Central memory CD8-positive, alpha-beta T cell (primary cell): ENCODE measurements at regions not wholly inside any gene's neighbourhood (a gene's known extent, or its start where the extent isn't known, plus 50 kb on each side); places are given as distances from the start of the nearest gene placed in this dataset.

Source experiments
- ATAC-seq: fragments of 150-1000 bp; cut with Tn5 transposase; replicated peaks from 2 replicates; pipeline ENCODE4 v1.10.0; 2022; ENCODE audit warnings: mild to moderate bottlenecking, moderate FRiP score, moderate number of reproducible peaks; ENCODE audit not compliant: poor library complexity, severe bottlenecking; ENCODE audit errors: extremely low read depth
- DNase-seq, 2 donors: peaks; one replicate each; pipeline ENCODE4 v3.0.0; 2021; ENCODE audit warnings: low spot score in 2 of 2
- H3K27ac Mint-ChIP-seq: one replicate; pipeline ENCODE4 v1.8.0; 2022; ENCODE audit warnings: low read depth, mild to moderate bottlenecking, moderate library complexity, mixed read lengths
- H3K27me3 Mint-ChIP-seq: one replicate; pipeline ENCODE4 v1.8.0; 2022; ENCODE audit warnings: mixed read lengths
- H3K36me3 Mint-ChIP-seq: one replicate; pipeline ENCODE4 v1.8.0; 2022; ENCODE audit warnings: mild to moderate bottlenecking, moderate library complexity, mixed read lengths; ENCODE audit not compliant: insufficient read depth
- H3K4me1 Mint-ChIP-seq: one replicate; pipeline ENCODE4 v1.8.0; 2022; ENCODE audit warnings: mixed read lengths
- H3K4me3 Mint-ChIP-seq: one replicate; pipeline ENCODE4 v1.8.0; 2022; ENCODE audit warnings: mild to moderate bottlenecking, moderate library complexity, mixed read lengths
- H3K9me3 Mint-ChIP-seq: one replicate; pipeline ENCODE4 v1.8.0; 2022; ENCODE audit warnings: mixed read lengths

DNA sequence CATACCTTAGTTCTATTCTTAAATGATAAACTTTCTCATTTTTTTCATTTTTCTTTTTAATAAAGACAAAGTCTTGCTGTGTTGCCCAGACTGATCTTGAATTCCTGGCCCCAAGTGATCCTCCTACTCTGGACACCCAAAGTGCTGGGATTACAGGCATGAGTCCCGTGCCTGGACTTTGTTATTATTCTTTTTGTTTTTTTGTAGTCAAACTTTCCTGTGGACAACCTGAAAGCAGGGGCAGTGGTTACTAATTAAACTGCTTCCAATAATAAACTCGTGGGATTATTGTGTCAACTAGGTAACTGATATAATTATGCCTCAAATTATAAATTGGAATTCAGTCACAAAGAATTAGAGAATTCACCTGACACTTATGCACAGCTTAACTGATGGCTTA is 107.8 kb upstream of the RAPGEF2 start:
- Mint-ChIP-seq H3K9me3 (no peaks in the 10 kb centered on the region), H3K36me3 (no peaks in the 10 kb centered on the region), H3K27me3 (no peaks in the 10 kb centered on the region), H3K27ac (no peak overlapping the region), H3K4me3 (no peak overlapping the region), H3K4me1 (no peaks in the 10 kb centered on the region)
- no peak for DNase-seq
- ATAC-seq = no peak

DNA sequence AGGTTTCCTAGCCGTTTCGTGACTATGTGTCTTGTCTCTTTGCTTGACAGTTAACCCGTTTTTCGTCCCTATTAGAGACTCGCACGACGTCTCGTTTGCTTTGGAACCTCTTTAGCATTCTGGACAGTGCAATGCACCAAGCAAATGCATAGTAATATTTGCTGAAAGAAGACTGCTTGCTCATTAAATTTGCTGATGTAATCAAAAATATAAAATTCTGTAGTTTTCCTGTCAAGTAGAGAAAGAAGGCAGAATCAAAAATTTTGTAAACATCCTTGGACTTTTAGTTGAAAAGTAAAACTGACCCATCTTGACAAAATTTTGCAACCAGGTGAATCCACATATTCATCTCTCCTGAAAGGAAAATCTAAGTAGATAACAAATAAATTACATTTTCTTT is 106.9 kb upstream of the RAPGEF2 start:
- no peaks in the 10 kb centered on the region for H3K4me1 Mint-ChIP-seq

DNA sequence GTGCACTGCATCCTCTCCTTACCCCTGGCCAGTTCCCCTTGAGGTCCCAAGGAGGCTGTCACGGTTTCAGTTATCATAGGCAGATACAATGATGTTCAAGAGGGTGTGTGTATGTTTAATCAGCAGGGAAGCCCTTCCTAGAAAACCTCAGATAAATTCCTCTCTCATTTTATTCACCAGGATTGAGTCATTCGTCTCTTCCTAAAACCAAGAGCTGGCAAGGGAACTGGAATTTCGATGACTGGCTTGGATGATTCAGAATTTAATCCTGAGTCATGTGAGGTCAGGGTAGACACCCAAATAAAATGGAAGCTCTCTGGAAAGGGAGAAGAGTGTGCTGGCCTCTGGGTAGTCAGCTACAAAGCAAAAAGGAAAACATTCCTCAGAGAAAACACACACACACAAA is 106.2 kb upstream of the RAPGEF2 start:
- Mint-ChIP-seq H3K4me1 (no peaks in the 10 kb centered on the region), H3K4me3 (no peak overlapping the region), H3K27ac (no peak overlapping the region), H3K9me3 (no peaks in the 10 kb centered on the region), H3K36me3 (no peaks in the 10 kb centered on the region), H3K27me3 (no peaks in the 10 kb centered on the region)
- DNase-seq = no peak
- ATAC-seq = no peak

More for the DNA sequence above, 106.9 kb upstream of the RAPGEF2 start:
- no peaks in the 10 kb centered on the region for H3K27me3 Mint-ChIP-seq
- H3K9me3 Mint-ChIP-seq = no peaks in the 10 kb centered on the region
- DNase-seq (no peak), ATAC-seq (no peak)
- H3K4me3 Mint-ChIP-seq = no peak overlapping the region
- H3K36me3 Mint-ChIP-seq = no peaks in the 10 kb centered on the region
- no peak overlapping the region for H3K27ac Mint-ChIP-seq

DNA sequence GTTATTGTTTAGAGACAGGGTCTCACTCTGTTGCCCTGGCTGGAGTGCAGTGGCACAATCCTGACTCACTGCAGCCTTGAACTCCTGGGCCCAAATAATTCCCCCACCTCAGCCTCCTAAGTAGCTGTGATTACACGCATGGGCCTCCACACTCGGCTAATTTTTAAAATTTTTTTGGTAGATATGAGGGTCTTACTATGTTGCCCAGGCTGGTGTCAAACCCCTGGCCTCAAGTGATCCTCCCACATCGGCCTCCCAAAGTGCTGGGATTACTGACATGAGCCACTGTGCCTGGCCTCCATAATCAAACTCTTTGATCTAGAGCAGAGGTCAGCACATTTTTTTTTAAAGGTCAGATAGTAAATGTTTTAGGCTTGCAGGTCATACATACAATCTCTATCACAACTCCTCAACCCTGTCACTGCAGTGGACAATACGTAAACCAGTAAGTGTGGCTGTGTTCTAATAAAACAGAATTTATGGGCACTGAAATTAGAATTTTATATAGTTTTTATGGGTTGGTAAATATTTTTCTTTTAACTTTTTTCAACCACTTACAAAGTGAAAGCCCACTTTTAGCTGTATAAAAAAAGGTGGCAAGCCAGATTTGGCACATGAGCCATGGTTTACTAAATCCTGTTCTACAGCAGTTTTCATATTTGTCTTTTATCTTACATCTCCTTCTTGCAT is 105.1 kb upstream of the RAPGEF2 start:
- Mint-ChIP-seq H3K9me3 (no peaks in the 10 kb centered on the region), H3K4me3 (no peak overlapping the region), H3K27me3 (peaks cover 2% of the 10 kb centered on the region), H3K36me3 (no peaks in the 10 kb centered on the region), H3K27ac (no peak overlapping the region), H3K4me1 (no peaks in the 10 kb centered on the region)
- ATAC-seq (no peak), DNase-seq (no peak)

DNA sequence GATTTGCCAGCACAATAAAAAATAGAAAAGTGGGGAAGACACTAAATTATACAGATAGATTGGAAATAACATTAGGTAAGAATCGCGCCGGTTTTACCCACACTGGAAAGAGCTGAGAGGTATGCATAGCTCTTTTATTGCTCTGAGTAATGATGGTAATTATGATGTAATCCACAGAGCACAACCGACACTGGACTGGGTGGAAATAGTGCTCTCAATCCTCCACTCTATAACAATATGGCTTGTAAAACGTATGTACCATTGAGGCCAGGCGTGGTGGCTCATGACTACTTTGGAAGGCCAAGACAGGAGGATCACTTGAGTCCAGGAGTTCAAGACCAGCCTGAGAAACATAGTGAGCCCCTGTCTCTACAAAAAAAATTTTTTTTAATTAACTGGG is 104.3 kb upstream of the RAPGEF2 start:
- Mint-ChIP-seq H3K27me3 (peaks cover 10% of the 10 kb centered on the region), H3K4me3 (no peak overlapping the region), H3K27ac (no peak overlapping the region), H3K9me3 (no peaks in the 10 kb centered on the region), H3K4me1 (no peaks in the 10 kb centered on the region), H3K36me3 (no peaks in the 10 kb centered on the region)
- ATAC-seq (no peak), DNase-seq (no peak)

DNA sequence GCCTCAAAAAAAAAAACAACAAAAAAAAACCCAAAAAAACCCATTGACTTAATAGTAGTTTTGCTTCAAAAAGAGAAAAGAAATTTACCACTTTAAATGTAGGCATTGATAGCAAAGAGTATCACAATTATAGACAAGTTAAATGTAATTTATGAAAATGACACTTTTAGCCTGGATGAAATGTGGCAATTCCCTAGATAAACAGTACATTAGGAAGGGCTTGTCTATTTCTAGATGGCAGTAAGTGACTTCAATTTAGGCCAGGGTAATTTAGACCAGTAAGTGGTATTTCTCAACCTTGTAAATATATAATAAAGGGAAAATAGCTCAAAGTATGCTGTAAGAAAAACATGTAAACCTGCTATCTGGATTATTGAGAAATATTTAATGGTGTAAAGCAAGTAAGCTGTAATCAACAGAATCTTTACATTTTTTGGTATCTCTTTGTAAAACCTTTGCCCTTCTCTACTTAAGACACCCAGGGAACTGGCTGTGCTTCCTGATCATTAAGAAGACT is 103.7 kb upstream of the RAPGEF2 start:
- Mint-ChIP-seq H3K27me3 (peaks cover 12% of the 10 kb centered on the region), H3K4me3 (no peak overlapping the region), H3K9me3 (no peaks in the 10 kb centered on the region), H3K27ac (no peak overlapping the region), H3K4me1 (no peaks in the 10 kb centered on the region), H3K36me3 (no peaks in the 10 kb centered on the region)
- no peak for ATAC-seq
- no peak for DNase-seq

DNA sequence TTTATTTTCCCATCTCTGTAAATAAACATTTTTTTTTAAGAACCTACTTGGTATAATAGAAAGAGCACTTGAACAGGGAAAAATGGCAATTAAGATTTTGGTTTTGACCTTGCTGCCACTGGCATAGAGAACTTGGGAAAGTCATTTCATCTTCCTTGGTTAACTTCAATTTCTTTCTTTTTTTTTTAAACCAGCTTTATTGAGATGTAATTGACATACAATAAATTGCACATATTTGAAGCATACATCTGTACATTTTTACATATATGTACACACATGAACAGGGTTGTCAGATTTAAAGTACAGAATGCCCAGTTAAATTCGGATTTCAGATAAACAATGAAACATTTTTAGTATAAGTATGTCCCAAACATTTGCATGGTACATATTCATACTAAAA is 103.0 kb upstream of the RAPGEF2 start:
- Mint-ChIP-seq H3K36me3 (no peaks in the 10 kb centered on the region), H3K27me3 (peaks cover 12% of the 10 kb centered on the region), H3K9me3 (no peaks in the 10 kb centered on the region), H3K4me1 (no peaks in the 10 kb centered on the region), H3K4me3 (no peak overlapping the region), H3K27ac (no peak overlapping the region)
- DNase-seq (no peak), ATAC-seq (no peak)

DNA sequence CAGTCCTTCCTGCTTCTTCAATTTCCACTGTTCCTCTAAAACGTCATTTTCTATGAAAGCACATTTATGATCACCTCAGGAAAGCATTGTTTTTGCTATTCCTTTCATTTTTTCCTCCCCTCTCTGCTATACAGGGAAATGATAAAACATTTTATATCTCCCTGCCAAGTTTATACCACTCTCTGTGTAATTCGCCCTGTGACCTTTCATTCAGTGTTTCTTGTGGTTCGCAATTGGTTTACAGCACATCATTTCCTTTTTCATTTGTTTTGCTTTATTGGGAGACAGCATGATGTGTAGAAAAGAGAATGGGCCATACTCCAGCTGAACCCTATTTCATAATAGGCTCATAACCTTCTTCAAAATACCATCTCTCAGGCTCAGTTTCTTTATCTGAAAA is 99.9 kb upstream of the RAPGEF2 start:
- Mint-ChIP-seq H3K36me3 (no peaks in the 10 kb centered on the region), H3K9me3 (no peaks in the 10 kb centered on the region), H3K4me1 (no peaks in the 10 kb centered on the region), H3K27ac (no peak overlapping the region), H3K4me3 (no peak overlapping the region), H3K27me3 (peaks cover 24% of the 10 kb centered on the region)
- ATAC-seq (no peak), DNase-seq (no peak)

DNA sequence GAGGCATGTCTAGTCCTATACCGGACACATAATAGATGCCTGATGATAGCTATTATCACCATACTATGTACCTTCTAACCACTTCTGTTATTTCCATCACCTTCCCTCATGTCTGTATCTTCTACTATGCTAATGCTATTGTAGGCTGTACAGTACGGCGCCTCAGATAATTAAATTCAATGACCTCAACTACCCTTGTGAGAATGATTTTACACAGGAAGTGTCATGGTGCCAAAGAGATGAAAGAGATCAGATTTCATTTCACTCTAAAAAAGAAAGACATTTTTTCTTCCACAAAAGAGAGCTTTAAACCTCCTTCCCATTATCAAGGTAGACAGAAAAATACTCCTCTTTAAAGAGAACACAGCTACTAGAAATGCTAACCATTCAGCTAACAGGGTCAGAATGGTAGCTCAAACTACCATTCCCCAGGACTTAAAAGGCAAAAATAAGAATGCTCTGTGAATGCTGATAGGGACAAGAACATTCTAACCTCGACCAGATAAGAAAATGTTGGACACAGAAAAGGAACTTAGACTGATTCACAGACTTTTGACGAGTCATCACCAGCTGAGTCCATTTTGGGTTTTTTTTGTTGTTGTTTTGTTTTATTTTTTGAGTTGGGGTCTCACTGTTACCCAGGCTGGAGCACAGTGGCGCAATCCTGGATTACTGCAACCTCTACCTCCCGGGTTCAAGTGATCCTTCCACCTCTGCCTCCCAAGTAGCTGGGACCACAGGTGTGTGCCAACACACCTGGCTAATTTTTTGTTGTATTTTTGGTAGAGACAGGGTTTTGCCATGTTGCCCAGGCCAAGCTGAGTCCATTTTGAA is 99.2 kb upstream of the RAPGEF2 start:
- no peak for ATAC-seq
- no peak overlapping the region for H3K27ac Mint-ChIP-seq
- no peaks in the 10 kb centered on the region for H3K36me3 Mint-ChIP-seq
- H3K27me3 Mint-ChIP-seq = peaks cover 27% of the 10 kb centered on the region
- H3K9me3 Mint-ChIP-seq = no peaks in the 10 kb centered on the region
- no peak for DNase-seq
- H3K4me1 Mint-ChIP-seq = no peaks in the 10 kb centered on the region
- H3K4me3 Mint-ChIP-seq = no peak overlapping the region

DNA sequence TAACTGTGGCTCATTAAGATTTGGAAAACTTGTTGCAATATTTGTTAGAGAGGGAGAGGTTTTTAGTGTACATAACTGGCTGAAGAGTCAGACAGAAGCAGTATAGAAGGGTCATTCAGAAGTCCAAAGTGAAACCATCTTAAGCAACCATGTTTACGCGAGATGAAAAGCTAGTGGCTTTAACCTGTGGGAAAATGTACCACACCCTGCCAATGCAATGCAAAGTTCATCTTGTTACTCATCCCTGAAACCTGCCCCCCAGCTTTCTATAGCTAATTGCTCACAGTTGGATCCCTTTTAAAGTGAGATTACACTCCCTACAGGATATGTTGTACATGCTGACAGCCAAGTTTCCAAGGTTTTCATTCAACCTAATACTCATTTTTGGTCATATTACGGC is 96.7 kb upstream of the RAPGEF2 start:
- ATAC-seq (no peak), DNase-seq (no peak)
- no peak overlapping the region for H3K4me3 Mint-ChIP-seq
- peaks cover 36% of the 10 kb centered on the region for H3K27me3 Mint-ChIP-seq
- no peak overlapping the region for H3K27ac Mint-ChIP-seq
- no peaks in the 10 kb centered on the region for H3K9me3 Mint-ChIP-seq
- no peaks in the 10 kb centered on the region for H3K36me3 Mint-ChIP-seq
- no peaks in the 10 kb centered on the region for H3K4me1 Mint-ChIP-seq

DNA sequence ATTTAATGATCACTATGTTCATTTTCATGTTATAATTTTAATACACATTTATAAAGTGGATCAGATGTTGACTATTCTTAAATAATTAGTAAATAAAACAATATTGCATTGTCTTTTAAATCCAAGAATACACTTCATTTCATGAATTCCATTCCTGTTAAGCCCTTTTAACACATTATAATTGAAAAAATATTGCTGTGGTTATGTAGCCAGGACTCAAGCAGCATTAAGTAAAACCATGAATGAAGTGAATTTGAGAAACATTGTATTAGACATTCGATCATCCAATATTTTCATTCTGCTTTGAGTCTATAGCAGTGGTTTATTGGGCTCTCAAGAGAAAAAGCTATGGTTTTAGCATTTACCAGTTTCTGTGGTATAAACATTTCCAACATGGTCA is 94.2 kb upstream of the RAPGEF2 start:
- DNase-seq (no peak), ATAC-seq (no peak)
- no peak overlapping the region for H3K27ac Mint-ChIP-seq
- H3K27me3 Mint-ChIP-seq = peaks cover 25% of the 10 kb centered on the region
- no peak overlapping the region for H3K4me3 Mint-ChIP-seq
- H3K36me3 Mint-ChIP-seq = no peaks in the 10 kb centered on the region
- H3K9me3 Mint-ChIP-seq = no peaks in the 10 kb centered on the region
- no peaks in the 10 kb centered on the region for H3K4me1 Mint-ChIP-seq

DNA sequence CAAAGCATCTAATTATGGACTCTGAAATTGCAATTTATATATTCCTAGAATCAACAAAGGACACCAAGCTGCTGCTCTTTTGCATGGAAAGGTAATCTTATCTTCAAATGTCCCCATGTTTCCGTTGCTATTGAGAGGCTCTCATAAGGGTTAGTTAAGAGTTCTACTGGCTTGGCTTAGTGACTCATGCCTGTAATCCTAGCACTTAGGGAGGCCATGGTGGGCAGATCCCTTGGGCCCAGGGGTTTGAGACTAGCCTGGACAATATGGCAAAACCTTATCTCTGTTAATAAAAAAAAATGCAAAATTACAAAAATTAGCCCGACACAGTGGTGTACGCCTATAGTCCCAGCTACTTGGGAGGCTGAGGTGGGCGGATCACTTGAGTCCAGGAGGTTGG is 93.4 kb upstream of the RAPGEF2 start:
- Mint-ChIP-seq H3K4me1 (no peaks in the 10 kb centered on the region), H3K36me3 (no peaks in the 10 kb centered on the region), H3K27ac (no peak overlapping the region), H3K27me3 (peaks cover 24% of the 10 kb centered on the region), H3K4me3 (no peak overlapping the region), H3K9me3 (no peaks in the 10 kb centered on the region)
- ATAC-seq (no peak), DNase-seq (no peak)

DNA sequence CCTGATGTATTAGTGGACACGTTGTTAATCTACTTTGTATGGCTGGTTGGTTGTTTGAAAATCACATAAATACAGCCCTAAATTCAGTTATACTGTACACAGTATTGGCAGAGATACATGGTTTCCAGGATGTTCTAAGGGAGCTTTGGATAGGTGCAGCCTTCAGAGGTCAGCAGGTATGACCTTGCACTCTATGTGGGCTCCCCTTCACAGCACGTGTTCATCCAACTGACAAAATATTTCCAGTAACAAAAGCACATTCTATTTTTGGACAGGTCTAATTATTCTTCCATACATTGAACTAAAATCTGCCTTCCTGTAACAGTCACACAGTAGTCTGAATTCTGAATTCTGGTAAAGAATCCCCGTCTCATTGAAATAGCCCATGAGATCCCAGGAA is 92.8 kb upstream of the RAPGEF2 start:
- no peak overlapping the region for H3K27ac Mint-ChIP-seq

More for the DNA sequence above, 92.8 kb upstream of the RAPGEF2 start:
- no peak for ATAC-seq
- H3K4me1 Mint-ChIP-seq = no peaks in the 10 kb centered on the region
- H3K9me3 Mint-ChIP-seq = no peaks in the 10 kb centered on the region
- peaks cover 24% of the 10 kb centered on the region for H3K27me3 Mint-ChIP-seq
- no peak overlapping the region for H3K4me3 Mint-ChIP-seq
- no peaks in the 10 kb centered on the region for H3K36me3 Mint-ChIP-seq
- no peak for DNase-seq
